ENCODE measurements at regions not wholly inside any gene's neighbourhood (a gene's known extent, or its start where the extent isn't known, plus 50 kb on each side); places are given as distances from the start of the nearest gene placed in this dataset.

GRCh38 chr12:124205405-124205804 lies 89.5 kb upstream of the RFLNA start:
- H3K4me3 ChIP-seq (ENCODE audit: insufficient read depth, low read depth, low read length) = no peak overlapping the region
- H3K27ac ChIP-seq (ENCODE audit: low read depth, low read length) = no peak overlapping the region
- no peaks in the 10 kb centered on the region for H3K36me3 Mint-ChIP-seq (ENCODE audit: low read depth, unreplicated experiment)
- FAIRE-seq = no peak
- peaks cover 6% of the 10 kb centered on the region for H3K9me3 Mint-ChIP-seq (ENCODE audit: unreplicated experiment)
- DNase-seq (ENCODE audit: low read depth) = no peak
- H3K9me3 ChIP-seq (ENCODE audit: insufficient read depth, low read depth, low read length) = peaks cover 3% of the 10 kb centered on the region
- no peak overlapping the region for H3K9ac ChIP-seq (ENCODE audit: low read length)
- TF ChIP-seq EZH2 (IDR thresholded peaks at IDR 0.05; ENCODE audit: insufficient read depth, low read length) (no peak), CTCF (IDR thresholded peaks at IDR 0.05; ENCODE audit: insufficient read depth, low read depth, low read length) (no peak)
- H3K27ac Mint-ChIP-seq (ENCODE audit: unreplicated experiment) = no peak overlapping the region
- no peak overlapping the region for H2AFZ ChIP-seq (ENCODE audit: low read depth, low read length)
- H3K4me3 Mint-ChIP-seq (ENCODE audit: unreplicated experiment) = no peak overlapping the region
- no peaks in the 10 kb centered on the region for H4K20me1 ChIP-seq (ENCODE audit: insufficient read depth, low read length)
- H3K27me3 ChIP-seq (ENCODE audit: insufficient read depth, low read length) = peaks cover 10% of the 10 kb centered on the region
- H3K79me2 ChIP-seq (ENCODE audit: insufficient read depth, low read length) = no peaks in the 10 kb centered on the region
- H3K4me2 ChIP-seq (ENCODE audit: low read length) = no peak overlapping the region
- H3K27me3 Mint-ChIP-seq (ENCODE audit: low read depth, unreplicated experiment) = peaks cover 19% of the 10 kb centered on the region
- H3K36me3 ChIP-seq (ENCODE audit: insufficient read depth, low read length) = no peaks in the 10 kb centered on the region
- no peaks in the 10 kb centered on the region for H3K4me1 ChIP-seq (ENCODE audit: insufficient read depth, low read length)
- no peaks in the 10 kb centered on the region for H3K4me1 Mint-ChIP-seq (ENCODE audit: low read depth, unreplicated experiment)

- Histone ChIP-seq H3K4me1 (ENCODE audit: insufficient read depth, low read length) (no peaks in the 10 kb centered on the region), H3K4me3 (ENCODE audit: insufficient read depth, low read depth, low read length) (no peak overlapping the region), H3K27ac (ENCODE audit: low read depth, low read length) (no peak overlapping the region), H4K20me1 (ENCODE audit: insufficient read depth, low read length) (no peaks in the 10 kb centered on the region), H3K4me2 (ENCODE audit: low read length) (no peak overlapping the region), H3K9ac (ENCODE audit: low read length) (no peak overlapping the region), H2AFZ (ENCODE audit: low read depth, low read length) (no peak overlapping the region), H3K79me2 (ENCODE audit: insufficient read depth, low read length) (no peaks in the 10 kb centered on the region), H3K27me3 (ENCODE audit: insufficient read depth, low read length) (peaks cover 10% of the 10 kb centered on the region), H3K9me3 (ENCODE audit: insufficient read depth, low read depth, low read length) (peaks cover 3% of the 10 kb centered on the region), H3K36me3 (ENCODE audit: insufficient read depth, low read length) (no peaks in the 10 kb centered on the region)
- H3K4me1 Mint-ChIP-seq (ENCODE audit: low read depth, unreplicated experiment) = no peaks in the 10 kb centered on the region
- H3K27me3 Mint-ChIP-seq (ENCODE audit: low read depth, unreplicated experiment) = peaks cover 19% of the 10 kb centered on the region
- H3K9me3 Mint-ChIP-seq (ENCODE audit: unreplicated experiment) = peaks cover 11% of the 10 kb centered on the region
- no peak for TF ChIP-seq EZH2 (IDR thresholded peaks at IDR 0.05; ENCODE audit: insufficient read depth, low read length)
- TF ChIP-seq CTCF (IDR thresholded peaks at IDR 0.05; ENCODE audit: insufficient read depth, low read depth, low read length) = no peak
- no peak for DNase-seq (ENCODE audit: low read depth)
- no peak for FAIRE-seq
- H3K36me3 Mint-ChIP-seq (ENCODE audit: low read depth, unreplicated experiment) = no peaks in the 10 kb centered on the region
- H3K27ac Mint-ChIP-seq (ENCODE audit: unreplicated experiment) = no peak overlapping the region
- no peak overlapping the region for H3K4me3 Mint-ChIP-seq (ENCODE audit: unreplicated experiment)
Measured at GRCh38 chr12:124207049-124207448, 87.8 kb upstream of the RFLNA start.

GRCh38 chr12:124207617-124208016 lies 87.3 kb upstream of the RFLNA start:
- Histone ChIP-seq H2AFZ (ENCODE audit: low read depth, low read length) (no peak overlapping the region), H3K79me2 (ENCODE audit: insufficient read depth, low read length) (no peaks in the 10 kb centered on the region), H3K9me3 (ENCODE audit: insufficient read depth, low read depth, low read length) (peaks cover 3% of the 10 kb centered on the region), H4K20me1 (ENCODE audit: insufficient read depth, low read length) (no peaks in the 10 kb centered on the region), H3K27ac (ENCODE audit: low read depth, low read length) (no peak overlapping the region), H3K4me2 (ENCODE audit: low read length) (no peak overlapping the region), H3K36me3 (ENCODE audit: insufficient read depth, low read length) (no peaks in the 10 kb centered on the region), H3K27me3 (ENCODE audit: insufficient read depth, low read length) (peaks cover 10% of the 10 kb centered on the region), H3K4me3 (ENCODE audit: insufficient read depth, low read depth, low read length) (no peak overlapping the region), H3K9ac (ENCODE audit: low read length) (no peak overlapping the region), H3K4me1 (ENCODE audit: insufficient read depth, low read length) (no peaks in the 10 kb centered on the region)
- peaks cover 19% of the 10 kb centered on the region for H3K27me3 Mint-ChIP-seq (ENCODE audit: low read depth, unreplicated experiment)
- TF ChIP-seq CTCF (IDR thresholded peaks at IDR 0.05; ENCODE audit: insufficient read depth, low read depth, low read length) (no peak), EZH2 (IDR thresholded peaks at IDR 0.05; ENCODE audit: insufficient read depth, low read length) (no peak)
- H3K27ac Mint-ChIP-seq (ENCODE audit: unreplicated experiment) = no peak overlapping the region
- H3K4me1 Mint-ChIP-seq (ENCODE audit: low read depth, unreplicated experiment) = no peaks in the 10 kb centered on the region
- no peaks in the 10 kb centered on the region for H3K36me3 Mint-ChIP-seq (ENCODE audit: low read depth, unreplicated experiment)
- no peak for DNase-seq (ENCODE audit: low read depth)
- peaks cover 11% of the 10 kb centered on the region for H3K9me3 Mint-ChIP-seq (ENCODE audit: unreplicated experiment)
- H3K4me3 Mint-ChIP-seq (ENCODE audit: unreplicated experiment) = no peak overlapping the region
- FAIRE-seq = no peak
